ENCODE measurements at regions not wholly inside any gene's neighbourhood (a gene's known extent, or its start where the extent isn't known, plus 50 kb on each side); places are given as distances from the start of the nearest gene placed in this dataset.
"Not testable (repeated sequence)": the region's sequence is repeated elsewhere in the genome, so short reads cannot be mapped to it uniquely, and the experiment has no call there.

- Mint-ChIP-seq H3K4me1 (no peaks in the 10 kb centered on the region), H3K36me3 (ENCODE audit: low read depth) (no peaks in the 10 kb centered on the region), H3K27ac (no peak overlapping the region), H3K4me3 (no peak overlapping the region), H3K27me3 (peaks cover 31% of the 10 kb centered on the region)
- H3K9me3 ChIP-seq (ENCODE audit: control insufficient read depth, low read length, poor library complexity, severe bottlenecking) = no peaks in the 10 kb centered on the region
- DNase-seq (no peak), ATAC-seq (no peak)
Observed at GRCh38 chr16:17983847-17984639, 352.5 kb downstream of the NPIPA8 start.

- ATAC-seq = no peak
- Mint-ChIP-seq H3K36me3 (ENCODE audit: low read depth) (no peaks in the 10 kb centered on the region), H3K27ac (no peak overlapping the region), H3K4me3 (no peak overlapping the region), H3K27me3 (peaks cover 26% of the 10 kb centered on the region), H3K4me1 (no peaks in the 10 kb centered on the region)
- no peak for DNase-seq
- no peaks in the 10 kb centered on the region for H3K9me3 ChIP-seq (ENCODE audit: control insufficient read depth, low read length, poor library complexity, severe bottlenecking)
Observed at GRCh38 chr16:17983114-17983513, 353.4 kb downstream of the NPIPA8 start.

- ATAC-seq (no peak), DNase-seq (no peak)
- Mint-ChIP-seq H3K4me1 (no peaks in the 10 kb centered on the region), H3K27ac (no peak overlapping the region), H3K4me3 (no peak overlapping the region), H3K36me3 (ENCODE audit: low read depth) (no peaks in the 10 kb centered on the region), H3K27me3 (peaks cover 27% of the 10 kb centered on the region)
- no peaks in the 10 kb centered on the region for H3K9me3 ChIP-seq (ENCODE audit: control insufficient read depth, low read length, poor library complexity, severe bottlenecking)
Observed at GRCh38 chr16:17977260-17977659, 359.3 kb downstream of the NPIPA8 start.

- no peak overlapping the region for H3K27ac Mint-ChIP-seq
- ATAC-seq = no peak
- H3K9me3 ChIP-seq (ENCODE audit: control insufficient read depth, low read length, poor library complexity, severe bottlenecking) = peaks cover 1% of the 10 kb centered on the region
- H3K4me3 Mint-ChIP-seq = no peak overlapping the region
- H3K4me1 Mint-ChIP-seq = no peaks in the 10 kb centered on the region
- H3K27me3 Mint-ChIP-seq = peaks cover 45% of the 10 kb centered on the region
- no peaks in the 10 kb centered on the region for H3K36me3 Mint-ChIP-seq (ENCODE audit: low read depth)
- DNase-seq = no peak
Observed at GRCh38 chr16:17972460-17972943, 364.0 kb downstream of the NPIPA8 start.

GRCh38 chr16:17970816-17971331 lies 365.7 kb downstream of the NPIPA8 start:
- no peak for DNase-seq
- no peaks in the 10 kb centered on the region for H3K4me1 Mint-ChIP-seq

GRCh38 chr16:17970157-17970765 lies 366.3 kb downstream of the NPIPA8 start:
- Mint-ChIP-seq H3K4me1 (no peaks in the 10 kb centered on the region), H3K4me3 (no peak overlapping the region), H3K27ac (no peak overlapping the region), H3K36me3 (ENCODE audit: low read depth) (no peaks in the 10 kb centered on the region), H3K27me3 (peaks cover 45% of the 10 kb centered on the region)
- H3K9me3 ChIP-seq (ENCODE audit: control insufficient read depth, low read length, poor library complexity, severe bottlenecking) = peaks cover 3% of the 10 kb centered on the region
- no peak for ATAC-seq
- DNase-seq = no peak

More at GRCh38 chr16:17970816-17971331, 365.7 kb downstream of the NPIPA8 start:
- Mint-ChIP-seq H3K4me3 (no peak overlapping the region), H3K36me3 (ENCODE audit: low read depth) (no peaks in the 10 kb centered on the region), H3K27ac (no peak overlapping the region), H3K27me3 (peaks cover 45% of the 10 kb centered on the region)
- ATAC-seq = no peak
- H3K9me3 ChIP-seq (ENCODE audit: control insufficient read depth, low read length, poor library complexity, severe bottlenecking) = peaks cover 3% of the 10 kb centered on the region

GRCh38 chr16:17965133-17965900 lies 371.2 kb downstream of the NPIPA8 start:
- no peak overlapping the region for H3K27ac Mint-ChIP-seq
- H3K9me3 ChIP-seq (ENCODE audit: control insufficient read depth, low read length, poor library complexity, severe bottlenecking) = peaks cover 3% of the 10 kb centered on the region
- ATAC-seq = no peak
- H3K4me1 Mint-ChIP-seq = no peaks in the 10 kb centered on the region
- no peak overlapping the region for H3K4me3 Mint-ChIP-seq
- no peaks in the 10 kb centered on the region for H3K36me3 Mint-ChIP-seq (ENCODE audit: low read depth)
- DNase-seq = no peak
- peaks cover 15% of the 10 kb centered on the region for H3K27me3 Mint-ChIP-seq

GRCh38 chr16:17964196-17964595 lies 372.3 kb downstream of the NPIPA8 start:
- no peak for DNase-seq
- H3K4me3 Mint-ChIP-seq = no peak overlapping the region

GRCh38 chr16:17963185-17963836 lies 373.2 kb downstream of the NPIPA8 start:
- no peak overlapping the region for H3K27ac Mint-ChIP-seq
- H3K9me3 ChIP-seq (ENCODE audit: control insufficient read depth, low read length, poor library complexity, severe bottlenecking) = peaks cover 3% of the 10 kb centered on the region

More at GRCh38 chr16:17964196-17964595, 372.3 kb downstream of the NPIPA8 start:
- peaks cover 3% of the 10 kb centered on the region for H3K9me3 ChIP-seq (ENCODE audit: control insufficient read depth, low read length, poor library complexity, severe bottlenecking)
- Mint-ChIP-seq H3K27ac (no peak overlapping the region), H3K36me3 (ENCODE audit: low read depth) (no peaks in the 10 kb centered on the region), H3K27me3 (peaks cover 13% of the 10 kb centered on the region), H3K4me1 (no peaks in the 10 kb centered on the region)
- no peak for ATAC-seq

GRCh38 chr16:17962726-17963125 lies 373.8 kb downstream of the NPIPA8 start:
- Mint-ChIP-seq H3K4me3 (no peak overlapping the region), H3K27ac (no peak overlapping the region), H3K27me3 (no peaks in the 10 kb centered on the region), H3K36me3 (ENCODE audit: low read depth) (no peaks in the 10 kb centered on the region), H3K4me1 (no peaks in the 10 kb centered on the region)
- DNase-seq (no peak), ATAC-seq (no peak)
- peaks cover 3% of the 10 kb centered on the region for H3K9me3 ChIP-seq (ENCODE audit: control insufficient read depth, low read length, poor library complexity, severe bottlenecking)

More at GRCh38 chr16:17963185-17963836, 373.2 kb downstream of the NPIPA8 start:
- Mint-ChIP-seq H3K4me1 (no peaks in the 10 kb centered on the region), H3K27me3 (peaks cover 6% of the 10 kb centered on the region), H3K4me3 (no peak overlapping the region), H3K36me3 (ENCODE audit: low read depth) (no peaks in the 10 kb centered on the region)
- DNase-seq = no peak
- ATAC-seq = no peak

GRCh38 chr16:17961822-17962221 lies 374.7 kb downstream of the NPIPA8 start:
- not testable (repeated sequence) for ATAC-seq, H3K27me3 Mint-ChIP-seq, H3K27ac Mint-ChIP-seq

GRCh38 chr16:17951378-17951777 lies 385.2 kb downstream of the NPIPA8 start:
- Mint-ChIP-seq H3K27me3 (peaks cover 65% of the 10 kb centered on the region), H3K27ac (no peak overlapping the region), H3K4me1 (peaks cover 4% of the 10 kb centered on the region), H3K36me3 (ENCODE audit: low read depth) (no peaks in the 10 kb centered on the region), H3K4me3 (no peak overlapping the region)
- H3K9me3 ChIP-seq (ENCODE audit: control insufficient read depth, low read length, poor library complexity, severe bottlenecking) = no peaks in the 10 kb centered on the region
- DNase-seq = no peak
- ATAC-seq = no peak

More at GRCh38 chr16:17961822-17962221, 374.7 kb downstream of the NPIPA8 start:
- H3K9me3 ChIP-seq (ENCODE audit: control insufficient read depth, low read length, poor library complexity, severe bottlenecking); H3K4me1 Mint-ChIP-seq; DNase-seq; H3K4me3 Mint-ChIP-seq; H3K36me3 Mint-ChIP-seq (ENCODE audit: low read depth): not testable (repeated sequence)

- Mint-ChIP-seq H3K4me3 (no peak overlapping the region), H3K27ac (no peak overlapping the region), H3K4me1 (peaks cover 4% of the 10 kb centered on the region), H3K27me3 (peaks cover 78% of the 10 kb centered on the region), H3K36me3 (ENCODE audit: low read depth) (no peaks in the 10 kb centered on the region)
- ATAC-seq (no peak), DNase-seq (no peak)
- H3K9me3 ChIP-seq (ENCODE audit: control insufficient read depth, low read length, poor library complexity, severe bottlenecking) = no peaks in the 10 kb centered on the region
Observed at GRCh38 chr16:17949982-17950250, 386.6 kb downstream of the NPIPA8 start.

Measured in T-helper 17 cell (primary cell).